ENCODE measurements at regions not wholly inside any gene's neighbourhood (a gene's known extent, or its start where the extent isn't known, plus 50 kb on each side); places are given as distances from the start of the nearest gene placed in this dataset.
"Not testable (repeated sequence)": the region's sequence is repeated elsewhere in the genome, so short reads cannot be mapped to it uniquely, and the experiment has no call there.

GRCh38 chr3:159039286-159039685 lies 237.4 kb downstream of the MFSD1 start:
- CTCF ChIA-PET (ENCODE audit: unreplicated experiment): no interaction called here
- H4K20me1 ChIP-seq (ENCODE audit: insufficient read depth, low read length): no peaks in the 10 kb centered on the region
- no peak for DNase-seq (ENCODE audit: low spot score)
- H3K79me2 ChIP-seq (ENCODE audit: insufficient read depth, low read depth, low read length): no peaks in the 10 kb centered on the region
- H3K9me3 ChIP-seq (ENCODE audit: low read length): no peaks in the 10 kb centered on the region
- POLR2A ChIA-PET: interaction anchor here (0.6 to 0.7 kb wide), 2 partner anchors 129 to 1543 kb away, joined by 3 read pairs; no protein-coding TSS in a partner anchor
- no peak overlapping the region for H2AFZ ChIP-seq (ENCODE audit: low read length)
- no peaks in the 10 kb centered on the region for H3K36me3 ChIP-seq (ENCODE audit: insufficient read depth, low read length)
- H3K4me2 ChIP-seq (ENCODE audit: low read length): no peak overlapping the region
- H3K27ac ChIP-seq (ENCODE audit: low read depth, low read length, poor library complexity, severe bottlenecking): no peak overlapping the region
- no peak overlapping the region for H3K4me3 ChIP-seq (ENCODE audit: low read depth, low read length, poor library complexity, severe bottlenecking)
- no TSS peak for BruUV-seq (replicated peaks)
- intact Hi-C loops (cut with micrococcal nuclease; ENCODE audit: unreplicated experiment): no loop called here
- no peaks in the 10 kb centered on the region for H3K4me1 ChIP-seq (ENCODE audit: insufficient read depth, low read length, poor library complexity, severe bottlenecking)
- no peaks in the 10 kb centered on the region for H3K9me2 ChIP-seq (ENCODE audit: insufficient read depth, low read length)
- TF ChIP-seq EZH2phosphoT487 (IDR thresholded peaks at IDR 0.05; ENCODE audit: borderline replicate concordance, low read depth, low read length): no peak
- TF ChIP-seq, protein P1, sequence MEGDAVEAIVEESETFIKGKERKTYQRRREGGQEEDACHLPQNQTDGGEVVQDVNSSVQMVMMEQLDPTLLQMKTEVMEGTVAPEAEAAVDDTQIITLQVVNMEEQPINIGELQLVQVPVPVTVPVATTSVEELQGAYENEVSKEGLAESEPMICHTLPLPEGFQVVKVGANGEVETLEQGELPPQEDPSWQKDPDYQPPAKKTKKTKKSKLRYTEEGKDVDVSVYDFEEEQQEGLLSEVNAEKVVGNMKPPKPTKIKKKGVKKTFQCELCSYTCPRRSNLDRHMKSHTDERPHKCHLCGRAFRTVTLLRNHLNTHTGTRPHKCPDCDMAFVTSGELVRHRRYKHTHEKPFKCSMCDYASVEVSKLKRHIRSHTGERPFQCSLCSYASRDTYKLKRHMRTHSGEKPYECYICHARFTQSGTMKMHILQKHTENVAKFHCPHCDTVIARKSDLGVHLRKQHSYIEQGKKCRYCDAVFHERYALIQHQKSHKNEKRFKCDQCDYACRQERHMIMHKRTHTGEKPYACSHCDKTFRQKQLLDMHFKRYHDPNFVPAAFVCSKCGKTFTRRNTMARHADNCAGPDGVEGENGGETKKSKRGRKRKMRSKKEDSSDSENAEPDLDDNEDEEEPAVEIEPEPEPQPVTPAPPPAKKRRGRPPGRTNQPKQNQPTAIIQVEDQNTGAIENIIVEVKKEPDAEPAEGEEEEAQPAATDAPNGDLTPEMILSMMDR (conservative IDR thresholded peaks at IDR 0.05; ENCODE audit: low read length): no peak

GRCh38 chr3:159045279-159045885 lies 243.5 kb downstream of the MFSD1 start:
- Histone ChIP-seq H3K9me2 (ENCODE audit: insufficient read depth, low read length) (no peaks in the 10 kb centered on the region), H3K4me2 (ENCODE audit: low read length) (no peak overlapping the region), H3K79me2 (ENCODE audit: insufficient read depth, low read depth, low read length) (no peaks in the 10 kb centered on the region), H3K9me3 (ENCODE audit: low read length) (no peaks in the 10 kb centered on the region), H3K4me1 (ENCODE audit: insufficient read depth, low read length, poor library complexity, severe bottlenecking) (no peaks in the 10 kb centered on the region), H3K36me3 (ENCODE audit: insufficient read depth, low read length) (no peaks in the 10 kb centered on the region), H3K4me3 (ENCODE audit: low read depth, low read length, poor library complexity, severe bottlenecking) (no peak overlapping the region), H4K20me1 (ENCODE audit: insufficient read depth, low read length) (no peaks in the 10 kb centered on the region), H2AFZ (ENCODE audit: low read length) (no peak overlapping the region), H3K27ac (ENCODE audit: low read depth, low read length, poor library complexity, severe bottlenecking) (no peak overlapping the region)
- intact Hi-C loops (cut with micrococcal nuclease; ENCODE audit: unreplicated experiment): no loop called here
- ChIA-PET CTCF (ENCODE audit: unreplicated experiment) (no interaction called here), POLR2A (no interaction called here)
- DNase-seq (ENCODE audit: low spot score): no peak
- no TSS peak for BruUV-seq (replicated peaks)
- no peak for TF ChIP-seq EZH2phosphoT487 (IDR thresholded peaks at IDR 0.05; ENCODE audit: borderline replicate concordance, low read depth, low read length)
- TF ChIP-seq, protein P1 (conservative IDR thresholded peaks at IDR 0.05; ENCODE audit: low read length): no peak

DNA sequence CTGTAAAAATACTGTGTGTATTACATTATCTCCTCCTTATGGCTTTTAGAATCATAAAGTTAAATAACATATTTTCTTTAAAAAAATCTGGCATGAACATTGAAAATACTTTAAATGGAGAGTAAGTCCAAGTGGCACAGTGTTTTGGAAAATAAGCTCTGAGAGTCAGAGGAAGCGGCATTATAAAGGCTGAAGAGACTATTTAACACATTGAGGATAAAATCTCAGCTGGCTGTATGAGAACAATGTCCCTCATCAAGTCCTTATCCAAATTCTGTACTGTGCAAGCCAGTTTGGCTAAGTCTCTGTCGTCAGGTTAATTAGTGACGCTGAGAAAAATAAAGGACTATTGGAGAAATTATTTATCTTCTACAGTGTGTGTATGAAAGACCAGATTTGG lies 245.5 kb downstream of the MFSD1 start:
- no peak overlapping the region for H3K4me2 ChIP-seq (ENCODE audit: low read length)
- DNase-seq (ENCODE audit: low spot score): no peak
- TF ChIP-seq, protein P1 (conservative IDR thresholded peaks at IDR 0.05; ENCODE audit: low read length): no peak
- TF ChIP-seq EZH2phosphoT487 (IDR thresholded peaks at IDR 0.05; ENCODE audit: borderline replicate concordance, low read depth, low read length): no peak
- no peaks in the 10 kb centered on the region for H3K79me2 ChIP-seq (ENCODE audit: insufficient read depth, low read depth, low read length)
- H3K9me3 ChIP-seq (ENCODE audit: low read length): no peaks in the 10 kb centered on the region
- POLR2A ChIA-PET: no interaction called here
- BruUV-seq (replicated peaks): no TSS peak
- H3K36me3 ChIP-seq (ENCODE audit: insufficient read depth, low read length): no peaks in the 10 kb centered on the region
- H3K27ac ChIP-seq (ENCODE audit: low read depth, low read length, poor library complexity, severe bottlenecking): no peak overlapping the region
- intact Hi-C loops (cut with micrococcal nuclease; ENCODE audit: unreplicated experiment): no loop called here
- H3K4me1 ChIP-seq (ENCODE audit: insufficient read depth, low read length, poor library complexity, severe bottlenecking): no peaks in the 10 kb centered on the region
- no peaks in the 10 kb centered on the region for H4K20me1 ChIP-seq (ENCODE audit: insufficient read depth, low read length)
- H2AFZ ChIP-seq (ENCODE audit: low read length): no peak overlapping the region
- CTCF ChIA-PET (ENCODE audit: unreplicated experiment): no interaction called here
- H3K4me3 ChIP-seq (ENCODE audit: low read depth, low read length, poor library complexity, severe bottlenecking): no peak overlapping the region
- no peaks in the 10 kb centered on the region for H3K9me2 ChIP-seq (ENCODE audit: insufficient read depth, low read length)

DNA sequence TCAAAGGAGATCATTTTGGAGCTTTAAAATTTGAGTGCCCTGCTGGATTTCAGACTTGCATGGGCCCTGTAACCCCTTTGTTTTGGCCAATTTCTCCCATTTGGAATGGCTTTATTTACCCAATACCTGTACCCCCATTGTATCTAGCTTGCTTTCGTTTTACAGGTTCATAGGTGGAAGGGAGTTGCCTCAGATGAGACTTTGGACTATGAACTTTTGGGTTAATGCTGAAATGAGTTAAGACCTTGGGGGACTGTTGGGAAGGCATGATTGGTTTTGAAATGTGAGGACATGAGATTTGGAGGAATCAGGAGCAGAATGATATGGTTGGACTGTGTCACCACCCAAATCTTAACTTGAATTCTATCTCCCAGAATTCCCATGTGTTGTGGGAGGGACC lies 250.6 kb downstream of the MFSD1 start:
- CTCF ChIA-PET (ENCODE audit: unreplicated experiment); H3K4me2 ChIP-seq (ENCODE audit: low read length); H3K4me3 ChIP-seq (ENCODE audit: low read depth, low read length, poor library complexity, severe bottlenecking); DNase-seq (ENCODE audit: low spot score); POLR2A ChIA-PET; H3K79me2 ChIP-seq (ENCODE audit: insufficient read depth, low read depth, low read length); H3K4me1 ChIP-seq (ENCODE audit: insufficient read depth, low read length, poor library complexity, severe bottlenecking); H3K9me3 ChIP-seq (ENCODE audit: low read length); H2AFZ ChIP-seq (ENCODE audit: low read length); H3K27ac ChIP-seq (ENCODE audit: low read depth, low read length, poor library complexity, severe bottlenecking); intact Hi-C loops (cut with micrococcal nuclease; ENCODE audit: unreplicated experiment); H3K9me2 ChIP-seq (ENCODE audit: insufficient read depth, low read length); H4K20me1 ChIP-seq (ENCODE audit: insufficient read depth, low read length); BruUV-seq (replicated peaks); H3K36me3 ChIP-seq (ENCODE audit: insufficient read depth, low read length): not testable (repeated sequence)

All from OCI-LY7 (cell line).